IMR-90 (cell line): ENCODE measurements at regions not wholly inside any gene's neighbourhood (a gene's known extent, or its start where the extent isn't known, plus 50 kb on each side); places are given as distances from the start of the nearest gene placed in this dataset.

Source experiments
- ATAC-seq: fragments of 200-7000 bp; cut with Tn5 transposase; 2 replicates; pipeline ENCODE4 v1.9.1; 2020; ENCODE audit warnings: low read depth, mild to moderate bottlenecking, moderate library complexity
- BruUV-seq: library from RNA; stranded (reverse); fragments of 400-500 nt; replicated peaks from 2 replicates; lab custom pipeline; 2021; lab: Mats Ljungman, UMichigan
- CTCF ChIA-PET: fragments of 300-600 bp; formaldehyde crosslinking; extraction: SDS; loops from one replicate; lab custom pipeline; 2021; ENCODE audit warnings: antibody characterized with exemption; lab: Yijun Ruan, JAX
- POLR2A ChIA-PET: fragments of 300-600 bp; sonication (Branson Sonifier 250); formaldehyde crosslinking; loops from one replicate; lab custom pipeline; 2022; ENCODE audit warnings: antibody characterized with exemption; ENCODE audit not compliant: unreplicated experiment; lab: Charles Lee
- DNase-seq: peaks from one replicate; pipeline ENCODE4 v3.0.0; 2013
- H2AFZ ChIP-seq: replicated peaks from 2 replicates; pipeline ENCODE3; 2013; ENCODE audit warnings: low read length, mild to moderate bottlenecking; ENCODE audit not compliant: poor library complexity
- H2AK5ac ChIP-seq: 2 replicates; pipeline ENCODE4 v1.6.1; 2013; ENCODE audit warnings: low read depth, low read length, inconsistent platforms
- H2AK9ac ChIP-seq: replicated peaks from 2 replicates; pipeline ENCODE3; 2013; ENCODE audit warnings: mild to moderate bottlenecking, low read depth, low read length, moderate library complexity; ENCODE audit not compliant: poor library complexity
- H2BK120ac ChIP-seq: 2 replicates; pipeline ENCODE4 v1.6.1; 2013; ENCODE audit warnings: low read depth, low read length, inconsistent platforms
- H2BK15ac ChIP-seq: 3 replicates; pipeline ENCODE4 v1.6.1; 2013; ENCODE audit warnings: low read depth, low read length, inconsistent platforms
- H2BK20ac ChIP-seq: 2 replicates; pipeline ENCODE4 v1.6.1; 2013; ENCODE audit warnings: low read depth, mild to moderate bottlenecking, inconsistent platforms, low read length, moderate library complexity
- H2BK5ac ChIP-seq: 2 replicates; pipeline ENCODE4 v1.6.1; 2013; ENCODE audit warnings: mild to moderate bottlenecking, low read depth, low read length, inconsistent platforms; ENCODE audit not compliant: poor library complexity, severe bottlenecking
- H3K14ac ChIP-seq: replicated peaks from 2 replicates; pipeline ENCODE4 v1.6.1; 2013; ENCODE audit warnings: low read depth, low read length, inconsistent platforms
- H3K18ac ChIP-seq: 2 replicates; pipeline ENCODE4 v1.6.1; 2013; ENCODE audit warnings: low read depth, low read length, control low read depth
- H3K23ac ChIP-seq: 2 replicates; pipeline ENCODE4 v1.6.1; 2013; ENCODE audit warnings: low read depth, low read length, inconsistent platforms
- H3K27ac ChIP-seq: 2 replicates; pipeline ENCODE4 v1.5.1; 2013; ENCODE audit warnings: mild to moderate bottlenecking, control low read depth, low read length; ENCODE audit not compliant: insufficient read depth
- H3K27me3 ChIP-seq: 2 replicates; pipeline ENCODE4 v1.6.1; 2013; ENCODE audit warnings: low read length; ENCODE audit not compliant: control insufficient read depth, insufficient read depth
- H3K36me3 ChIP-seq: 2 replicates; pipeline ENCODE4 v1.6.1; 2013; ENCODE audit warnings: low read length, mixed read lengths; ENCODE audit not compliant: control insufficient read depth, insufficient read depth
- H3K4ac ChIP-seq: 2 replicates; pipeline ENCODE4 v1.6.1; 2013; ENCODE audit warnings: low read depth, low read length, inconsistent platforms
- H3K4me1 ChIP-seq: 2 replicates; pipeline ENCODE4 v1.6.1; 2013; ENCODE audit warnings: low read length, mixed read lengths; ENCODE audit not compliant: control insufficient read depth, insufficient read depth
- H3K4me2 ChIP-seq: 2 replicates; pipeline ENCODE4 v1.6.1; 2013; ENCODE audit warnings: low read depth, mild to moderate bottlenecking, control low read depth, low read length, moderate library complexity
- H3K4me3 ChIP-seq: 2 replicates; pipeline ENCODE4 v1.5.1; 2013; ENCODE audit warnings: low read depth, mild to moderate bottlenecking, control low read depth, low read length, moderate library complexity; ENCODE audit not compliant: insufficient read depth
- H3K56ac ChIP-seq: 2 replicates; pipeline ENCODE4 v1.6.1; 2013; ENCODE audit warnings: low read length, inconsistent platforms; ENCODE audit not compliant: insufficient read depth; ENCODE audit errors: extremely low read depth
- H3K79me1 ChIP-seq, 2 experiments: 2 replicates each; pipeline ENCODE4 v1.6.1; 2013; ENCODE audit warnings: low read length in 2 of 2, inconsistent platforms in 1 of 2, low read depth in 1 of 2
- H3K9ac ChIP-seq: 2 replicates; pipeline ENCODE4 v1.6.1; 2013; ENCODE audit warnings: low read depth, low read length, control low read depth
- H3K9me1 ChIP-seq: 2 replicates; pipeline ENCODE4 v1.6.1; 2013; ENCODE audit warnings: low read length, inconsistent platforms; ENCODE audit not compliant: insufficient read depth
- H3K9me3 ChIP-seq: 2 replicates; pipeline ENCODE4 v1.6.1; 2013; ENCODE audit warnings: low read length; ENCODE audit not compliant: control insufficient read depth, insufficient read depth
- H4K20me1 ChIP-seq: 2 replicates; pipeline ENCODE4 v1.6.1; 2013; ENCODE audit warnings: low read length, inconsistent platforms; ENCODE audit not compliant: insufficient read depth
- H4K5ac ChIP-seq: 2 replicates; pipeline ENCODE4 v1.6.1; 2013; ENCODE audit warnings: mild to moderate bottlenecking, low read depth, low read length, control low read depth
- H4K8ac ChIP-seq, 2 experiments: 2 replicates each; pipeline ENCODE4 v1.6.1; 2013; ENCODE audit warnings: low read depth in 2 of 2, low read length in 2 of 2, control low read depth in 1 of 2, inconsistent platforms in 1 of 2
- H4K91ac ChIP-seq: 2 replicates; pipeline ENCODE4 v1.6.1; 2013; ENCODE audit warnings: low read depth, low read length, inconsistent platforms; ENCODE audit not compliant: insufficient read depth
- RAD21 ChIP-seq: IDR thresholded peaks from 2 replicates; pipeline ENCODE4 v1.6.1; 2012; ENCODE audit warnings: low read length, improper control_type of control experiment
- WGBS, 2 experiments: methylation state at CpG; one replicate each; pipeline versions ENCODE4 v1.1.5 to v1.1.7; 2013; ENCODE audit warnings: missing lambda C conversion rate in 2 of 2; ENCODE audit not compliant: insufficient read length in 1 of 2; ENCODE audit errors: extremely low coverage in 2 of 2; 5-methylcytosine and 5-hydroxymethylcytosine counted together
- dilution Hi-C: fragments of 300-500 bp; cut with HindIII; formaldehyde crosslinking; loops from one replicate; pipeline ENCODE4 v1.14.3; 2018; ENCODE audit warnings: low sequenced_read_pairs; ENCODE audit not compliant: unreplicated experiment
- in situ Hi-C: fragments of 300-500 bp; cut with MboI; formaldehyde crosslinking; loops from 3 replicates; pipeline ENCODE4 v1.14.3; 2019; ENCODE audit warnings: low sequenced_read_pairs, inconsistent platforms, mixed read lengths
- intact Hi-C: fragments of 100-400 bp; cut with micrococcal nuclease; formaldehyde crosslinking; loops from 2 replicates; pipeline ENCODE4 v1.10.0; 2022
- TF ChIP-seq, protein P1 (sequence below): conservative IDR thresholded peaks from 2 replicates; pipeline ENCODE4 v1.5.1; 2012; ENCODE audit warnings: mild to moderate bottlenecking, low read depth, low read length, improper control_type of control experiment

DNA sequence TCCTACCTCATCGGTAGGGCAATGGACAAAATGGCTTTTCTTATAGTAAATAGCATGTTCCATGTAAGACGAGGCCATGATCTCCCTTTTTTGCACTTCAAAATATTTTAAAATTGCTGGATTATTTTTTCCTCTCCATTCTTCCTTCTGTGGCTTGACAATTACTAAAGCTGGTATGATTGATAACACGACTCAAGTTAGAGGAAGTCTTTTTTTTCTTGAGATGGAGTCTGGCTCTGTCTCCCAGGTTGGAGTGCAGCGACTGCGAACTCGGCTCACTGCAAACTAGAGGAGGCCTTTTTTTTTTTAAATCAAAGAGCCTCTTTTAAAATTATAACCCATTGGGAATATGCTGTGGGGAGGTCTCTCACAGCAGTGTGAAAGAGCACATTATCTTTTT is 124.5 kb upstream of the TBL1XR1 start:
- H3K27ac ChIP-seq, result no peak overlapping the region
- H3K18ac ChIP-seq, result no peak overlapping the region
- no CpG with 5 or more reads among the region's 6 CpGs for WGBS, 2 experiments
- no peak overlapping the region for H2AK9ac ChIP-seq
- no peak overlapping the region for H2BK120ac ChIP-seq
- no peak overlapping the region for H4K91ac ChIP-seq
- H3K4me2 ChIP-seq, result no peak overlapping the region
- intact Hi-C loops (no loop called here), dilution Hi-C loops (no loop called here), in situ Hi-C loops (no loop called here)
- H3K23ac ChIP-seq, result no peak overlapping the region
- H3K27me3 ChIP-seq, result no peaks in the 10 kb centered on the region
- no peak overlapping the region for H2AFZ ChIP-seq
- H3K9me1 ChIP-seq, result no peaks in the 10 kb centered on the region
- H3K4ac ChIP-seq, result no peak overlapping the region
- no peak overlapping the region for H2BK5ac ChIP-seq
- no peaks in the 10 kb centered on the region for H4K20me1 ChIP-seq
- H4K8ac ChIP-seq, result no peak overlapping the region
- ATAC-seq (no peak), DNase-seq (no peak)
- 0 out of 2 replicates have a peak, but pooled peaks cover 2% of the 10 kb centered on the region for H3K9me3 ChIP-seq
- H3K36me3 ChIP-seq, result no peaks in the 10 kb centered on the region
- no TSS peak for BruUV-seq
- H2BK15ac ChIP-seq, result no peak overlapping the region
- H2AK5ac ChIP-seq, result no peak overlapping the region
- TF ChIP-seq, protein P1, sequence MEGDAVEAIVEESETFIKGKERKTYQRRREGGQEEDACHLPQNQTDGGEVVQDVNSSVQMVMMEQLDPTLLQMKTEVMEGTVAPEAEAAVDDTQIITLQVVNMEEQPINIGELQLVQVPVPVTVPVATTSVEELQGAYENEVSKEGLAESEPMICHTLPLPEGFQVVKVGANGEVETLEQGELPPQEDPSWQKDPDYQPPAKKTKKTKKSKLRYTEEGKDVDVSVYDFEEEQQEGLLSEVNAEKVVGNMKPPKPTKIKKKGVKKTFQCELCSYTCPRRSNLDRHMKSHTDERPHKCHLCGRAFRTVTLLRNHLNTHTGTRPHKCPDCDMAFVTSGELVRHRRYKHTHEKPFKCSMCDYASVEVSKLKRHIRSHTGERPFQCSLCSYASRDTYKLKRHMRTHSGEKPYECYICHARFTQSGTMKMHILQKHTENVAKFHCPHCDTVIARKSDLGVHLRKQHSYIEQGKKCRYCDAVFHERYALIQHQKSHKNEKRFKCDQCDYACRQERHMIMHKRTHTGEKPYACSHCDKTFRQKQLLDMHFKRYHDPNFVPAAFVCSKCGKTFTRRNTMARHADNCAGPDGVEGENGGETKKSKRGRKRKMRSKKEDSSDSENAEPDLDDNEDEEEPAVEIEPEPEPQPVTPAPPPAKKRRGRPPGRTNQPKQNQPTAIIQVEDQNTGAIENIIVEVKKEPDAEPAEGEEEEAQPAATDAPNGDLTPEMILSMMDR, result no peak
- TF ChIP-seq RAD21, result no peak
- H4K5ac ChIP-seq, result no peak overlapping the region
- ChIA-PET CTCF (no interaction called here), POLR2A (no interaction called here)
- H3K56ac ChIP-seq, result no peak overlapping the region
- H3K14ac ChIP-seq, result no peak overlapping the region
- no peak overlapping the region for H3K4me3 ChIP-seq
- H3K9ac ChIP-seq, result no peak overlapping the region
- no peak overlapping the region for H2BK20ac ChIP-seq
- no peaks in the 10 kb centered on the region for H3K79me1 ChIP-seq
- peaks cover 4% of the 10 kb centered on the region for H3K4me1 ChIP-seq
